Prostate gland (tissue), 2 donors: ENCODE measurements at regions not wholly inside any gene's neighbourhood (a gene's known extent, or its start where the extent isn't known, plus 50 kb on each side); places are given as distances from the start of the nearest gene placed in this dataset.

Experiments used
- DNase-seq: peaks from one replicate; pipeline ENCODE4 v3.0.0-alpha.2; 2019; ENCODE audit warnings: low spot score
- H3K27ac ChIP-seq, 2 donors: fragments of 200-600 bp; sonication (generic); 2 replicates each; pipeline ENCODE4 v1.5.1; 2017 to 2019
- H3K27me3 ChIP-seq: fragments of 200-600 bp; sonication (generic); replicated peaks from 2 replicates; pipeline ENCODE4 v1.5.1; 2019; ENCODE audit not compliant: insufficient read depth
- H3K36me3 ChIP-seq, 2 donors: fragments of 200-600 bp; sonication (generic); 1 replicate in 1 of 2; 2 replicates in 1 of 2; pipeline versions ENCODE4 v1.5.1 to v1.8.1; 2017 to 2019
- H3K4me1 ChIP-seq: fragments of 200-600 bp; sonication (generic); replicated peaks from 2 replicates; pipeline ENCODE4 v1.5.1; 2019
- H3K4me3 ChIP-seq, 2 donors: fragments of 200-600 bp; sonication (generic); 2 replicates each; pipeline ENCODE4 v1.5.1; 2017 to 2019
- H3K9me3 ChIP-seq: fragments of 200-600 bp; sonication (generic); 2 replicates; pipeline ENCODE4 v1.5.1; 2017
- POLR2A ChIP-seq: fragments of 450-650 bp; IDR thresholded peaks from one replicate; pipeline ENCODE4 v1.6.1; 2016; ENCODE audit warnings: antibody characterized with exemption, mild to moderate bottlenecking
- POLR2AphosphoS5 ChIP-seq: sonication (generic); formaldehyde crosslinking; IDR thresholded peaks from one replicate; pipeline ENCODE4 v1.6.1; 2017; ENCODE audit warnings: antibody characterized with exemption
- WGBS: methylation state at CpG from one replicate; pipeline ENCODE4 v1.1.5; 2018; 5-methylcytosine and 5-hydroxymethylcytosine counted together
- intact Hi-C: fragments of 100-400 bp; cut with DNase I; formaldehyde crosslinking; loops from one replicate; pipeline ENCODE4 v1.14.2; 2022
- TF ChIP-seq, protein P1 (sequence below), 4 experiments: fragments of 200-600 bp in 2 of 4; fragments of 450-650 bp in 2 of 4; sonication (generic) in 2 of 4; IDR thresholded peaks; 1 replicate in 3 of 4; 2 replicates in 1 of 4; pipeline ENCODE4 v1.5.1; 2016 to 2019; ENCODE audit warnings: antibody characterized with exemption in 4 of 4, mild to moderate bottlenecking in 2 of 4, moderate library complexity in 2 of 4

GRCh38 chr4:119774840-119775239, 146.2 kb upstream of the PDE5A start:
- intact Hi-C loops = loop anchor here (10.0 kb wide), 1 partner anchor 140 kb away; no protein-coding TSS in a partner anchor

GRCh38 chr4:119765951-119766350, 137.3 kb upstream of the PDE5A start:
- intact Hi-C loops = no loop called here
- 77% methylated on average over 1 of the region's 1 CpG for WGBS
- Histone ChIP-seq H3K9me3 (no peaks in the 10 kb centered on the region), H3K4me3 (no peak overlapping the region), H3K27ac (no peak overlapping the region), H3K4me1 (no peaks in the 10 kb centered on the region), H3K36me3 (no peaks in the 10 kb centered on the region), H3K27me3 (no peaks in the 10 kb centered on the region)
- no peak for TF ChIP-seq POLR2AphosphoS5
- TF ChIP-seq, protein P1, sequence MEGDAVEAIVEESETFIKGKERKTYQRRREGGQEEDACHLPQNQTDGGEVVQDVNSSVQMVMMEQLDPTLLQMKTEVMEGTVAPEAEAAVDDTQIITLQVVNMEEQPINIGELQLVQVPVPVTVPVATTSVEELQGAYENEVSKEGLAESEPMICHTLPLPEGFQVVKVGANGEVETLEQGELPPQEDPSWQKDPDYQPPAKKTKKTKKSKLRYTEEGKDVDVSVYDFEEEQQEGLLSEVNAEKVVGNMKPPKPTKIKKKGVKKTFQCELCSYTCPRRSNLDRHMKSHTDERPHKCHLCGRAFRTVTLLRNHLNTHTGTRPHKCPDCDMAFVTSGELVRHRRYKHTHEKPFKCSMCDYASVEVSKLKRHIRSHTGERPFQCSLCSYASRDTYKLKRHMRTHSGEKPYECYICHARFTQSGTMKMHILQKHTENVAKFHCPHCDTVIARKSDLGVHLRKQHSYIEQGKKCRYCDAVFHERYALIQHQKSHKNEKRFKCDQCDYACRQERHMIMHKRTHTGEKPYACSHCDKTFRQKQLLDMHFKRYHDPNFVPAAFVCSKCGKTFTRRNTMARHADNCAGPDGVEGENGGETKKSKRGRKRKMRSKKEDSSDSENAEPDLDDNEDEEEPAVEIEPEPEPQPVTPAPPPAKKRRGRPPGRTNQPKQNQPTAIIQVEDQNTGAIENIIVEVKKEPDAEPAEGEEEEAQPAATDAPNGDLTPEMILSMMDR (IDR thresholded peaks at IDR 0.05) = no peak
- TF ChIP-seq POLR2A = no peak
- no peak for DNase-seq

More at GRCh38 chr4:119774840-119775239, 146.2 kb upstream of the PDE5A start:
- H3K27me3 ChIP-seq = no peaks in the 10 kb centered on the region
- no peaks in the 10 kb centered on the region for H3K4me1 ChIP-seq
- TF ChIP-seq, protein P1 (IDR thresholded peaks at IDR 0.05) = no peak
- no peak for TF ChIP-seq POLR2A
- no peaks in the 10 kb centered on the region for H3K36me3 ChIP-seq
- no peak for DNase-seq
- H3K27ac ChIP-seq = no peak overlapping the region
- WGBS = 38% methylated on average over 2 of the region's 2 CpGs
- no peak overlapping the region for H3K4me3 ChIP-seq
- no peaks in the 10 kb centered on the region for H3K9me3 ChIP-seq

GRCh38 chr4:119765469-119765868, 136.9 kb upstream of the PDE5A start:
- intact Hi-C loops = no loop called here
- WGBS = 76% methylated on average over 1 of the region's 1 CpG
- TF ChIP-seq POLR2A = no peak
- no peak for TF ChIP-seq POLR2AphosphoS5
- TF ChIP-seq, protein P1 (IDR thresholded peaks at IDR 0.05) = no peak

DNA sequence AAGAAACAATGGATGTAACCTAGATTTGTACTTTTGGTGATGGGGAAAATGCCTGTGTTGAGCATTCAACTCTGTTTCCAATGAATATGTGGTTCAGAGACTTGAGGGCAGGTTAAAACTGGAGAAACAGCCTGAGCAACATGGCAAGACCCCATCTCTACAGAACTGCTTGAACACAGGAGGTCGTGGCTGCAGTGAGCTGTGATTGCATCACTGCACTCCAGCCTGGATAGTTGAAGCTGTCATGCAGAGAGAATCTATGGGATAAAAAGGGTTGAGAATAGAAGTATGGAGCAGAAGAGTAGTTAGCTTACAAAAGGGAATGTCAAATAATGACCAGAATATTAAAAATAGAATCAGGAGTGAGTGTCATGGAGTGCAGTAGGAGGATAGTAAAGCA, 134.8 kb upstream of the PDE5A start:
- DNase-seq = no peak
- no peak overlapping the region for H3K4me3 ChIP-seq
- 63% methylated on average over 1 of the region's 1 CpG for WGBS
- no peaks in the 10 kb centered on the region for H3K4me1 ChIP-seq
- intact Hi-C loops = no loop called here
- no peak for TF ChIP-seq POLR2A
- TF ChIP-seq POLR2AphosphoS5 = no peak
- TF ChIP-seq, protein P1 (IDR thresholded peaks at IDR 0.05) = no peak
- H3K9me3 ChIP-seq = no peaks in the 10 kb centered on the region
- H3K27me3 ChIP-seq = no peaks in the 10 kb centered on the region
- no peak overlapping the region for H3K27ac ChIP-seq
- H3K36me3 ChIP-seq = no peaks in the 10 kb centered on the region

More at GRCh38 chr4:119765469-119765868, 136.9 kb upstream of the PDE5A start:
- Histone ChIP-seq H3K4me3 (no peak overlapping the region), H3K27me3 (no peaks in the 10 kb centered on the region), H3K36me3 (no peaks in the 10 kb centered on the region), H3K4me1 (no peaks in the 10 kb centered on the region), H3K9me3 (no peaks in the 10 kb centered on the region), H3K27ac (no peak overlapping the region)
- no peak for DNase-seq

- Histone ChIP-seq H3K4me1 (no peaks in the 10 kb centered on the region), H3K36me3 (no peaks in the 10 kb centered on the region), H3K27me3 (no peaks in the 10 kb centered on the region), H3K9me3 (peaks cover 4% of the 10 kb centered on the region), H3K27ac (no peak overlapping the region), H3K4me3 (no peak overlapping the region)
- TF ChIP-seq POLR2AphosphoS5 (no peak), POLR2A (no peak)
- TF ChIP-seq, protein P1 (IDR thresholded peaks at IDR 0.05) = no peak
- DNase-seq = no peak
- intact Hi-C loops = no loop called here
- WGBS = 90% methylated on average over 1 of the region's 1 CpG
Measured at GRCh38 chr4:119755599-119755998, 127.0 kb upstream of the PDE5A start.
